ENCODE measurements at regions not wholly inside any gene's neighbourhood (a gene's known extent, or its start where the extent isn't known, plus 50 kb on each side); places are given as distances from the start of the nearest gene placed in this dataset.
"Not testable (repeated sequence)": the region's sequence is repeated elsewhere in the genome, so short reads cannot be mapped to it uniquely, and the experiment has no call there.

- H3K27ac ChIP-seq; POLR2A ChIA-PET (ENCODE audit: low non-redundant PET); CTCF ChIA-PET; DNase-seq (ENCODE audit: low spot score): not testable (repeated sequence)
These were observed 554.6 kb downstream of the RPIA start for GRCh38 chr2:89246027-89246426.

DNA sequence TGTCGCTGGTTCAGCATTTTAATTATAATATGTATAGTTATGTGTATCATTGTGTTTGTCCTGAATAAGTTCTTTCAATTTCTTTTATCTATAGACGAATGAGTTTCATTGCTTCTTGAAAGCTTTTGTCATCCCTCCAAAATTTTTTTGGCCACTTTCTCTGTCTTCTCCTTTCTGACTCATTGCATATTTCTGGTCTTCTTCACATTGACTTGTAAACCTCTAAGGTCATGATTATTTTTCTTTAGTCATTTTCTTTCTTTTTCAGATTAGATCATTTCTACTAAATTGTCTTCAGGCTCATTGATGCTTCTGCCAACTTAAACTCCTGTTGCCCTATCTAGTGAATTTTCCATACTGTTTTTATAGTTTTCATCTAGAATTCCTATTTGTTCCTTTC, 555.1 kb downstream of the RPIA start:
- POLR2A ChIA-PET (ENCODE audit: low non-redundant PET); H3K27ac ChIP-seq; CTCF ChIA-PET; DNase-seq (ENCODE audit: low spot score): not testable (repeated sequence)

DNA sequence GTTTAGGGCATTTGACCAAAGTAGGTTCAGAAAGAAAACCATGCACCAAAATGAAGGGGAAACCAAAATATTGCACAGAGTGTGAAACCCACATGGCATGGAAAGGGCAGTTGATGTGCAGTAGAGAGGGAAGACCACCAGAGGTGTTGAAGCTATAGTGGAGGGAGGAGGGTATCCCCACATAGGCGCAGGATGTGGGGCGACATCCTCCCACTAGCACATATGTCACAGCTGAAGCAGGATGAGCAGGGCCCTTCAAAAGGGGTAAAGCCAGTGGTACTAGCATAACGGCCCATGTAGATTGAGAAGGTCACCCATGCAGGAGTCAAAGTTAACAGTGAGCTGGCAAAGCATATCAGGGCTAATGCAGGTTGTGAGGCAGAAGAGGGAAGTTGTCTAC, 563.5 kb downstream of the RPIA start:
- CTCF ChIA-PET; POLR2A ChIA-PET (ENCODE audit: low non-redundant PET); H3K27ac ChIP-seq; DNase-seq (ENCODE audit: low spot score): not testable (repeated sequence)

- H3K27ac ChIP-seq; POLR2A ChIA-PET (ENCODE audit: low non-redundant PET); CTCF ChIA-PET; DNase-seq (ENCODE audit: low spot score): not testable (repeated sequence)
These were observed 582.0 kb downstream of the RPIA start for GRCh38 chr2:89273443-89273842.

- CTCF ChIA-PET; H3K27ac ChIP-seq; DNase-seq (ENCODE audit: low spot score); POLR2A ChIA-PET (ENCODE audit: low non-redundant PET): not testable (repeated sequence)
These were observed 589.1 kb downstream of the RPIA start for GRCh38 chr2:89280536-89280935.

GRCh38 chr2:89286448-89287080, 595.1 kb downstream of the RPIA start:
- DNase-seq (ENCODE audit: low spot score); POLR2A ChIA-PET (ENCODE audit: low non-redundant PET); CTCF ChIA-PET; H3K27ac ChIP-seq: not testable (repeated sequence)

DNA sequence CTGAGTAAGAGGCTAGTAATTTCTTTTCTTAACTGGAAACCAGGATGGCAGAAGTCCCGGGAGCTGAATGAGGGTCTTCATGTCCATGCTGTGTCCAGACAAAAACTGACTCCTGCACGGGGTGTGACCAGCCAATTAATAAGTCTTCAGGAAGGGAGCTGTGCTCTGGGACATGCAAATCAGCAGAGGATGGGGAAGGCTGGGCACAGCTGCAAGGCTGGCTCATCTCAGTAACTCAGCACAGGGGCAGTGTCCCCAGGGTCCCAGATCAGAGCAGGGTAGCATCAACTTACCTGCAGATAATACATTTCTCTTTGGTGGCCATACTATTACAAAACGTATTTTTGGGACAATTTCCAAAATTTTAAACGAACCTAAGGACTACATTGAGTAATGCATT, 595.6 kb downstream of the RPIA start:
- DNase-seq (ENCODE audit: low spot score); POLR2A ChIA-PET (ENCODE audit: low non-redundant PET); H3K27ac ChIP-seq; CTCF ChIA-PET: not testable (repeated sequence)

DNA sequence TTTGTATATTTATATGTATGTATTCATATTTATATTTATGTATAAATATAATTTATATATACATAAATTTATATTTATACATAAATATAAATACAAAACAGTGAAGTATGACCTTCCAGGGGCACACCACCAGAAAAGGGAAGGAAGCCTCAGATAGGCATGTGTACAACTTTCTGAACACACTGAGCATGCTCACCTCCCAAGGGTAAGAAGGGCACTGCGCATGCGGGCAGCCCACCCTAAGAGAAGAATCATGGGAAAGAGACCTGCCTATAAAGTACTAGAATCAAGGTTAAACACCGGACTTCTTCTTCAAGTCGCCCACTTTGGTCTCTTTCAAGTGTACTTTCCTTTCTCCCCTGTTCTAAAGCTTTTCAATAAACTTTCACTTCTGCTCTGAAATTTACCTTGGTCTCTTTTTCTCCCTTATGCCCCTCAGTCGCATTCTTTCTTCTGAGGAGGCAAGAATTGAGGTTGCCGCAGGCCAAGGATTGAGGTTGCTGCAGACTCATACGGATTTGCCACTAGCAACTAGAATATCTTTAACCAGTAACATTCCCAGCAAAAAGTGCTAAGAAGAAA, 600.3 kb downstream of the RPIA start:
- CTCF ChIA-PET; DNase-seq (ENCODE audit: low spot score); POLR2A ChIA-PET (ENCODE audit: low non-redundant PET); H3K27ac ChIP-seq: not testable (repeated sequence)

DNA sequence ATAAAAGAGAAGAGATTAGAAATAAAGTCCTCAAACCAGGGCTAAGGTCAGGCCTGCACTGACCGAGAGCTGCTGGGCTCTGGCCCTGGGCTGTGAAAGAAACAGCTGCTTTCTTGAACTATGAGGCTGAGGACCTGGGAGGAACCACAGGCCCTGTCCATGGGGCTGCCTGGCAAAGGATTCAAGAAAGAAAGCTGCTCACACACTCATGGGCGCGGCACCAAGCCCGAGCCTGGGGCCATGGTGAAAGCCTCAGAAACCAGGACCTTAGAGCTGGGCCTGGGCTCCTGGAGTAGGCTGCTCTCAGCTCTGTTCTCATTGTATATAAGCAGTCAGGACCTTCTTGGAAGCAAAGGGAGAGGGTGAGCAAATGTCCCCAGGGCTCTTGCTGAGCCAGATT, 601.9 kb downstream of the RPIA start:
- not testable (repeated sequence) for H3K27ac ChIP-seq

DNA sequence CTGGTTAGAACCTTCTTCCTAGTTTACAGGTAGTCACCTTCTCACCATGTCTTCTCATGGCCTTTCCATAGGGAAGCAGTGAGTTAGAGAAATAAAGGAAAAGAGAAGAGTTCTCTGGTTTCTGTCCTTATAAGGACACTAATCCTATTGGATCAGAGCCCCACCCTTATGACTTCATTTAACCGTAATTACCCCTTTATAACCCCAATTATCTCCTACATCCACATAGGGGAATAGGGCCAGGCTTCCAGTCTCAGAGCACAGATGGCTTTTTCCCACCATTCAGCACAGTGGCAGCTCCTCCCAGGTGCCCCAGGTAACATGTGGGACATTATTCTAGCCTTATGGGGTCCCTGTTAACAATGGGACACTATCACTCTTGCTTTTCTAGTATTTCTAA, 602.9 kb downstream of the RPIA start:
- CTCF ChIA-PET; H3K27ac ChIP-seq; DNase-seq (ENCODE audit: low spot score); POLR2A ChIA-PET (ENCODE audit: low non-redundant PET): not testable (repeated sequence)

More for the DNA sequence above, 601.9 kb downstream of the RPIA start:
- POLR2A ChIA-PET (ENCODE audit: low non-redundant PET); DNase-seq (ENCODE audit: low spot score); CTCF ChIA-PET: not testable (repeated sequence)

DNA sequence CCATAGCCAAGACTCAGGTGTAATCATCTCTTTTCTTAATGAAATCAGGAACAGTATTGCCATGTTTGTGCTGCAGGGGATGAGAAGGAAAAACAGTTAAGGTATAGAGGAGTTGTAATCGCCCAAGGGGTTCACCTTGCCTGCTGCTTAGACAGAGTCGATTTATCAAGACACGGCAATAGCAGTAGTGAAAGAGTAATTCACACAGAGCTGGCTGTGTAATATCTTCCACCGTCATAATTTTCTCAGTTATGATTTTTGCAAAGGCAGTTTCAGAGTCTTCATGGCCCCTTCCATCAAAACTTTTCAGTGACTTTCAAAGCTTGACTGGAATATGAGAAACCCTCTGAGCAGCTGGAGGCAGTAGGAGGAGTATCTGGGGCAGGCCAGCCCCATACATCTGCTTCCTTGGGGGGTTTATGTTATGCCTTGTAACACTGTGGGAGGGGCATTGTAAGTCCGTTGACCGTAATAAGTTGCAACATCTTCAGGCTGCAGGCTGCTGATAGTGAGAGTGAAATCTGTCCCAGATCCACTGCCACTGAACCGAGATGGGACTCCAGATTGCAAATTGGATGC, 605.4 kb downstream of the RPIA start:
- H3K27ac ChIP-seq; POLR2A ChIA-PET (ENCODE audit: low non-redundant PET); DNase-seq (ENCODE audit: low spot score); CTCF ChIA-PET: not testable (repeated sequence)

- POLR2A ChIA-PET (ENCODE audit: low non-redundant PET); H3K27ac ChIP-seq; DNase-seq (ENCODE audit: low spot score); CTCF ChIA-PET: not testable (repeated sequence)
These were observed 607.7 kb downstream of the RPIA start for GRCh38 chr2:89299196-89299595.

GRCh38 chr2:89305623-89306022, 614.1 kb downstream of the RPIA start:
- H3K27ac ChIP-seq; CTCF ChIA-PET; DNase-seq (ENCODE audit: low spot score); POLR2A ChIA-PET (ENCODE audit: low non-redundant PET): not testable (repeated sequence)

GRCh38 chr2:89306869-89307637, 615.6 kb downstream of the RPIA start:
- H3K27ac ChIP-seq; POLR2A ChIA-PET (ENCODE audit: low non-redundant PET); DNase-seq (ENCODE audit: low spot score); CTCF ChIA-PET: not testable (repeated sequence)

GRCh38 chr2:89318990-89319389, 627.5 kb downstream of the RPIA start:
- POLR2A ChIA-PET (ENCODE audit: low non-redundant PET); DNase-seq (ENCODE audit: low spot score); CTCF ChIA-PET; H3K27ac ChIP-seq: not testable (repeated sequence)

DNA sequence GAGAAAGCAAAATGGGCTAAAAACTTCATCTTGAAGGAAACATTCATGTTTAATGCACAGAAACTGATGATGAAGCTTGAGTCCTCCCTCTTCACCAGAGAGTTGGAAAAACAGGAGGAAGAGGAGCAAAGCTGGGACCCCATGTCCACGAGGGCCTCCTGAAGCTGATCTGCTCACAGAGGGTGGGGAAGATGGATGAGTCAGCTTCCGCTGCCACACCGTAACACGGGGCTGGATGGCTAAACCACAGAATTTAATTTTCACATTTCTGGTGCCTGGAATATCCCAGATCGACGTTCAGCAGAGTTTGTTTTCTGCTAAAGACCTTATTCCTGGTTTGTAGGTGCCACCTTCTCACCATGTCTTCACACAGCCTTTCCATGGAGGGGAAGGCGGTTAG, 634.4 kb downstream of the RPIA start:
- DNase-seq (ENCODE audit: low spot score); CTCF ChIA-PET; POLR2A ChIA-PET (ENCODE audit: low non-redundant PET); H3K27ac ChIP-seq: not testable (repeated sequence)

DNA sequence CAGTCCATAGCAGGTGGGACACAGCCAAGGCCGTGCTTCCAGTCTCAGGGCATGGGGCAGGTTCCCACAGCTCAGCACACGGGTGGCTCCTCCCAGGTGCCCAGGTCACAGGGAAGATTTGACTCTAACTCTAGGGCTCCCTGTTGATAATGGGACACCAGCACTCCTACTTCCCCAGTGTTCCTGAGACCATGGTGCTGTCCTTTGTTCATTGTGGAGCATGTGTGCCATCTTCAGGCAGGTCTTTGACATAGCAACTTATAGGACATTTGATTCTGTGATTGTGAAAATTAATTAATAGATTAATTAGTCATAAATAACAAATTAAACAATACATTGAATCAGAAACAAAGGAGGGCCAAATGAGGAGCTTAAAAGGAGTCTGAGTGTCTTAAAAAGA, 635.0 kb downstream of the RPIA start:
- H3K27ac ChIP-seq; CTCF ChIA-PET; POLR2A ChIA-PET (ENCODE audit: low non-redundant PET); DNase-seq (ENCODE audit: low spot score): not testable (repeated sequence)

- POLR2A ChIA-PET (ENCODE audit: low non-redundant PET); DNase-seq (ENCODE audit: low spot score); H3K27ac ChIP-seq; CTCF ChIA-PET: not testable (repeated sequence)
These were observed 637.3 kb downstream of the RPIA start for GRCh38 chr2:89328790-89329189.

Data from RWPE1 (cell line).